Lung (tissue), 11 donors: ENCODE measurements at regions not wholly inside any gene's neighbourhood (a gene's known extent, or its start where the extent isn't known, plus 50 kb on each side); places are given as distances from the start of the nearest gene placed in this dataset.
A peak's percentile ranks its signal among the peaks of the same experiment; 100 is the strongest.

ENCODE experiments used
- ATAC-seq: fragments of 200-7000 bp; cut with Tn5 transposase; one replicate; pipeline ENCODE4 v1.9.1; 2020; ENCODE audit warnings: moderate number of reproducible peaks; ENCODE audit not compliant: insufficient read depth, low FRiP score
- DNase-seq, 3 donors: peaks; one replicate each; pipeline ENCODE4 v3.0.0-alpha.2; 2013 to 2017
- H3K27ac ChIP-seq, 2 donors: one replicate each; pipeline ENCODE4 v1.5.1; 2013; ENCODE audit warnings: mild to moderate bottlenecking in 2 of 2, moderate library complexity in 2 of 2, control low read depth in 1 of 2, inconsistent platforms in 1 of 2, low read depth in 1 of 2, low read length in 1 of 2
- H3K27me3 ChIP-seq, 3 donors: one replicate each; pipeline ENCODE4 v1.5.1; 2013; ENCODE audit warnings: low read length in 2 of 3; ENCODE audit not compliant: control insufficient read depth in 3 of 3, insufficient read depth in 3 of 3
- H3K36me3 ChIP-seq, 4 donors: one replicate each; pipeline ENCODE4 v1.5.1; 2013; ENCODE audit warnings: low read length in 4 of 4, mild to moderate bottlenecking in 1 of 4, moderate library complexity in 1 of 4; ENCODE audit not compliant: control insufficient read depth in 4 of 4, insufficient read depth in 4 of 4
- H3K4me1 ChIP-seq, 5 donors: one replicate each; pipeline ENCODE4 v1.5.1; 2013; ENCODE audit warnings: low read length in 5 of 5, mild to moderate bottlenecking in 2 of 5, moderate library complexity in 1 of 5; ENCODE audit not compliant: control insufficient read depth in 5 of 5, insufficient read depth in 5 of 5
- H3K4me3 ChIP-seq: one replicate; pipeline ENCODE4 v1.5.1; 2013; ENCODE audit warnings: mild to moderate bottlenecking, control low read depth, moderate library complexity
- H3K9ac ChIP-seq, 2 donors: one replicate each; pipeline ENCODE4 v1.5.1; 2013; ENCODE audit warnings: low read length in 2 of 2, control low read depth in 1 of 2; ENCODE audit not compliant: insufficient read depth in 1 of 2
- H3K9me3 ChIP-seq, 4 donors: one replicate each; pipeline ENCODE4 v1.5.1; 2013; ENCODE audit warnings: low read length in 3 of 4, mild to moderate bottlenecking in 1 of 4, moderate library complexity in 1 of 4; ENCODE audit not compliant: control insufficient read depth in 4 of 4, insufficient read depth in 3 of 4
- CTCF ChIP-seq: IDR thresholded peaks from 2 replicates; pipeline ENCODE4 v1.5.1; 2012; ENCODE audit warnings: mild to moderate bottlenecking; ENCODE audit errors: control extremely low read depth, extremely low read depth
- WGBS, 2 donors: extraction: QIAGEN DNeasy Blood & Tissue Kit; methylation state at CpG; one replicate each; pipeline ENCODE4 v1.1.7; 2013; 5-methylcytosine and 5-hydroxymethylcytosine counted together
- donor health status: control.
- donor health status: control.
- donor health status: Bipolar disorder and iron deficiency.
- donor health status: healthy.
- donor health status: DM: yes; HTN: yes; CAD: no.

- H3K36me3 ChIP-seq, result no peaks in the 10 kb centered on the region
- H3K4me1 ChIP-seq, result no peaks in the 10 kb centered on the region
- no peaks in the 10 kb centered on the region for H3K9me3 ChIP-seq
- DNase-seq, result peak in 1 of 3 donors; percentile 18
- TF ChIP-seq CTCF, result no peak
- H3K9ac ChIP-seq, result no peak overlapping the region
- 85 to 86% methylated on average over 2 of the region's 2 CpGs for WGBS, 2 donors
- no peak overlapping the region for H3K27ac ChIP-seq
- no peak for ATAC-seq
- no peaks in the 10 kb centered on the region for H3K27me3 ChIP-seq
- no peak overlapping the region for H3K4me3 ChIP-seq
These were observed 118.4 kb downstream of the PLK2 start for GRCh38 chr5:58341476-58341875.

- DNase-seq (no peak), ATAC-seq (no peak)
- no peaks in the 10 kb centered on the region for H3K4me1 ChIP-seq
- no peak overlapping the region for H3K4me3 ChIP-seq
- no peaks in the 10 kb centered on the region for H3K36me3 ChIP-seq
- H3K27ac ChIP-seq, result no peak overlapping the region
- H3K9me3 ChIP-seq, result no peaks in the 10 kb centered on the region
- TF ChIP-seq CTCF, result no peak
- no peaks in the 10 kb centered on the region for H3K27me3 ChIP-seq
- no peak overlapping the region for H3K9ac ChIP-seq
These were observed 124.4 kb downstream of the PLK2 start for GRCh38 chr5:58335518-58335917.

GRCh38 chr5:58334035-58334434, 125.9 kb downstream of the PLK2 start:
- Histone ChIP-seq H3K36me3 (no peaks in the 10 kb centered on the region), H3K27me3 (no peaks in the 10 kb centered on the region), H3K27ac (no peak overlapping the region), H3K4me1 (no peaks in the 10 kb centered on the region), H3K4me3 (no peak overlapping the region), H3K9ac (no peak overlapping the region), H3K9me3 (no peaks in the 10 kb centered on the region)
- TF ChIP-seq CTCF, result no peak
- no peak for DNase-seq
- no peak for ATAC-seq

GRCh38 chr5:58330781-58331180, 129.1 kb downstream of the PLK2 start:
- no peak for TF ChIP-seq CTCF
- Histone ChIP-seq H3K9ac (no peak overlapping the region), H3K9me3 (no peaks in the 10 kb centered on the region), H3K4me1 (peaks cover 0 to 3% (median 0%) of the 10 kb centered on the region in 5 donors), H3K36me3 (no peaks in the 10 kb centered on the region), H3K4me3 (no peak overlapping the region), H3K27ac (no peak overlapping the region), H3K27me3 (no peaks in the 10 kb centered on the region)
- 81 to 94% methylated on average over 2 of the region's 2 CpGs for WGBS, 2 donors
- DNase-seq (no peak), ATAC-seq (no peak)
